HG03135 (cell line): ENCODE measurements at regions not wholly inside any gene's neighbourhood (a gene's known extent, or its start where the extent isn't known, plus 50 kb on each side); places are given as distances from the start of the nearest gene placed in this dataset.

Experiments
- ATAC-seq: cut with Tn5 transposase; IDR thresholded peaks from one replicate; pipeline ENCODE4 v1.9.1; 2021; ENCODE audit warnings: mild to moderate bottlenecking, moderate library complexity; ENCODE audit not compliant: unreplicated experiment

DNA sequence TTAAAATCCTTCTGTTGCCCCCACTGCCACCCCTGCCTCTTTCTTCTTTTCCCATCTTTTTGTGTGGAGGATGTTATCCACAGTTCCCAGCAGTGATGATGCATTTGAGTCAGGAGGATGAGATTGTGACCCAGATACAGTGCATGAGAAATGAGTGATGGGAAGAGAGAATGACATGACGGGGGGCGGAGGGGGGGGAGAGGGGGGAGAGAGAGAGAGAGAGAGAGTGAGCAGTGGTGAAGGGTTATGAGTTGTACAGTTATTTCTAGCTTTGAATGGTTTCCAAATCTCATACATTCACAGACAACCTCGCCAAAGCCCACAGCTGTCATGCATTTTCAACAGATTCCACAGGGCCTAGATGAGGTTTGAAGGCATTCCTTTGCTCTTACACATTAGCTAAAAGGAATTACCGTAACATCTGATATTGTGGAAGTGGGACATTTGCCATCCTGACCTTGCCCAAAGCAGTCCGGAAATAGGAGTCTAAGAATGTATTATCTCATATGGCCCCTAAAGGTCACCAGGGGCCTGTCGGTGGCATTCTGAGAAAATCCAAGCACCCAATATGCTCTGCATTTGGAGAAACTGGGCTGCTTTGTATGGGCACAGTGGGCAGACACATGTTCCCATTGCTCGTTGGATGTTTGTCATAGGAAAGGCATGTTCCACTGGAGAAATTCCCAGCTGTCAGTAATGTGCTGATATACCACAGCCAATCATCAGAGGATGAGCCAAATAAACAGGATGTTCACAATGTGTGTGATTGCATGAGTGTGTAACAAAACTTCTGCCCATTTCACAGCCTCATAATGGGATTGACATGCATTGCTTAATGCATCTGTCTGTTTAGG, 435.8 kb downstream of the SPRY1 start:
- ATAC-seq, result no peak

DNA sequence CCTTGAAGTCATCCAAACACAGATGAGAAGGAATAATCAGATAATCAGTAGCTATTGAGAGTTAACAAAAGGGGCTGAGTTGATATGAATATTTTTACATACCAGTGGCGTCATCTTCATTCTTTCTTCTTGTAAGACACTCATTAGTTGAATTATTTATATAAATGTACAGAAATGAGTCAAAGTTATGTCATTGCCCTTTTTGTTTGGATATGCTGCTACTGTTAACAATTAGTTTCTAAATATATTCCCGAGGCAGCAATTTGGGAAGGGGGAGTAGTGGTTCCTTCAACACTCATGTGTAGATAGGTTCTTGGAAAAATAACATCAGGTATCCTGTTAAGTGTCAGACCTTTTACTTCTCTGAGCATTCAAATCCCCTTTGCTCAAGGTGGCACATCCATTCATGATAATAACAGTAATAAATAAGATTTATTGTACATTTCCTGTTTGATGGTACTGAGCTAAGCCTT, 436.6 kb downstream of the SPRY1 start:
- no peak for ATAC-seq

DNA sequence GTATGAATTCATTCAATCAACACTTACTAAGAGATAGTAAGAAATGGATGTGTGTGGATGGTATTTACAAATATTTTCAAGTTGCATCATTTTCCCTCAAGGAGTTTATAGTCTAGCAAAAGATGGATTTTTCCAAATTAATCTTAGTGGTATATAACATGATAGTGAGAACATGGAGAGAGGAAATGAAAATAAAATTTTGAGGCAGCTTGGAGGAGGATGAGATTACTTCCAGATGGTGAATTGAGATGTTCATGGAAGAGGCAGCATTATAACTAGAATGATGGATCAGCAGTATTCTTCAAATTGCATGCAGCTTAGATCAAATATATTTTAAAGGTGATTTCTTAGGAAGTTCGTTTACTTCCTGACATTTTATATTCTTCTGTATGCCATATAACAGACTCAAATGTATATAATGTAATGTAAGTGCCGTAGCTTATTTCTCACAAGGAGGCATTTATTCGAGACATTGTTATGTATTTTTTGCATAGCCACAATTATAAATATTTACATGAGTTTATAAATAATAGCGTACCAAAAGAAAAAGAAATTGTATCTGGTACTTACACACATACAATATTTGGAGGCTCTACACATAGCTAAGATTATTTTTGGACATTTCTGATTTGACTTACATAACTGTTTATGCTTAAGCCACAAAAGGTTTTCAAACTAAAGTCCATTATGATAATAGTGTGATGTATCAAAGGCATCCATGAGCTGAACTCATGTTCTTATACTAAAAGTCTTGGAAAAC, 439.4 kb downstream of the SPRY1 start:
- ATAC-seq, result no peak

DNA sequence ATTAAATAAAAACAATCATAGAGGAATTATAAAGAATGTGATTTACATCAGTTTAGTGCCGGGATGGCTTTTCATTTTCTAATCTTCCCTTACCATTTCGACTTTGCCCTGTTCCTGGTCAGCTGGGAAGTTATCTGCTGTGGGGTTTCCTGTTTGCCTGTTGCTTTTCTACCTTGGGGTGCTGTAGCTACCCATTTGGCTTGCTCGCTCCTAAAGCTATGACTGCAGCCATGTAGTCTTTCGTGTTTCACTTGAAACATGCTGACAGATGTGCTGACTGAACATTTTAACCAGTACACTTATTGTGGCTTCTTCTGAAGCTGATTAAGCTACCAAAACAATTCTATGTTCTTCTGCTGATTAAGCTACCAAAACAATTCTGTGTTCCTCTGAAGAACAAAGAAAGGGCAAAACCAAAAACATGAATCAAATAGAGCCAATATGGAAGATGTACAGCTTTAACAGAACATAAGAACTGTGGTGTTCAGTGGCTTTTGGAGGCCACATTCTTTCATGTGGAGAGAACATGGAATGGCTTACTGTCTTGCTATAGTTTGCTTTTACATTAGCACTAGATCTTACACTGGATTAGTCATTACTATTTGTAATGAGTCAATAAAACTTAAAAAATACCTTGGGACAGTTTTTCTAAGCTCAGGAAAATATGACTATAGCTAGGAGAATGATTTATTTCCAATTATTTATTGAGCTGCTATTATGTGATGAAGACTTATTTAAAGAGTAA, 440.4 kb downstream of the SPRY1 start:
- ATAC-seq, result no peak

DNA sequence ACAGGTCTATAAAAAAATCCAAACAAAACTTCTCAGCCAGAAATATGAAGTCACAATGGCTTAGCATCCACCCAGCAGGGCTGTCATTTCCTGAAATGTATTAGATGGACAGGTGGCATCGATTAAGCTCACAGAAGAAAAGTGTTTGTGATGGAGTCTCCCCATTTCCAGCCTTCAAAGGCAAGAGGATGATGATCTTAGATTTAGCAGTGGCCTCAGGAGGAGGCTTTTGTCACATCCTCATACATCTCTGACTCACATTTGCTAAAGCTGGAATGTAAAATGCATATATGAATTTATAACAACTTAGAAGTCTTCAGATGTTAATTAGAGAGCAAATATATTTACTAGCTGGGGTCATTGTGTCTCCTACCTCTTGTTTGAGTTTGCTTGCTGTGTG, 441.9 kb downstream of the SPRY1 start:
- no peak for ATAC-seq

DNA sequence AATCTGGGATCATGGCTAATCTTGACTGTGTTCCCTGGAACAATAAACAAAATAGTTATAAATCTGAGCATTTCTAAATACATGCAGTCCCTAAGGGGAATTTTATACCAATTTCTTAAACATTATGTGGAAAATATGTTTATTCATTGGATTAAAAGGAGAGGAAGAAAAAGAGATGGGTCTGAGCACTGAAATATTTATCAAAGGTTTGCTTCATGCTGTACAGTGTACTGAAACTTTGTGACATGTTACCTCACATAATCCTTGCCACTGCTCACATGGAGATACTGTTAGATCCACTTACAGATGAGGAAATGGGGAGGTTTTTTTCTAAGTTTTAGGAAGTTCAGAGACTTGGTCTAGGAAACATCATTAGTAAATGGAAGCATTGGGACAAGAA, 443.6 kb downstream of the SPRY1 start:
- ATAC-seq, result no peak

DNA sequence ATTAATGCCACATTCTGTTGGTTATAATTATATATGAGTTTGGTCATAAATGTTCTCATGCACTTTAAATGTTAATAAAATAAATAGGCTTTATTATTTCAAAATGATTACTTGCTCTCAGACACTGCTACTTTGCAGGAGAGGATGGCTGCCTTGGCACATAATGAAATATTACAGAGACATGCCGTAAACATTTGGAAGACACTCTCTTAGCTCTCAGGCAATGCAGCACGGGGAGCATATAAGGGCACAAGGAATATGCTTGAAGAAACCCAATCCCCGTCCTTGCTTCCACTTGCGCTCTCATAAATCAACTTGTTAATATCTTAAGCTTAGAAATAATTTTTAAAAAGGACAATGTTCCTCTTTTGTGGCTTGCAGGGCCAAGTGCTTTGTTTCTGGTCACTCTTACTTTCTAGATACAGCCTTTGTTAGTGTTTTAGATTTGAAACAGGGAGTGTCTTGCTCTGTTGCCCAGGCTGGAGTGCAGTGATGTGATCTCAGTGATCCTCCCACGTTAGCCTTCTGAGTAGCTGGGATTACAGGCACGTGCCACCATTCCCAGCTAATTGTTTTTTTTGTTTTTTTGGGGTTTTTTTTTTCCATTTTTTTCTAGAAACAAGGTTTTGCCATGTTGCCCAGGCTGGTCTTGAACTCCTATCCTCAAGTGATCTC, 445.0 kb downstream of the SPRY1 start:
- ATAC-seq, result no peak

DNA sequence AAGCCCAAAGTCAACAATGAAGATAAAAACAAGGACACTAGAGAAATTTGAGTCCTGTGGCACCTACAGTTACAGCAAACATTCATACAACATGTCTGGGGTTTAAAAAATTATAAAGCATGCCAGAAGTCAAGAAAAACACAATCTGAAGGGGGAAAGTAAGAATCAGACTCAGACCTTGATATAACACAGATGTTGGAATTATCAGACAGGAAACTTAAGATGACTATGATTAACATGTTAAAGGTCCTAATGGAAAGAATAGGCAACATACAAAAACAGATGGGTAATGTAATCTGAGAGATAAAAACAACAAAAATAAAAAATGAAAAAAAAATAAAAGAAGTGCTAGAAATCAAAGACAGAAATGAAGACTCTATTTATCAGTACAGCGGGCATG, 446.5 kb downstream of the SPRY1 start:
- ATAC-seq, result no peak

DNA sequence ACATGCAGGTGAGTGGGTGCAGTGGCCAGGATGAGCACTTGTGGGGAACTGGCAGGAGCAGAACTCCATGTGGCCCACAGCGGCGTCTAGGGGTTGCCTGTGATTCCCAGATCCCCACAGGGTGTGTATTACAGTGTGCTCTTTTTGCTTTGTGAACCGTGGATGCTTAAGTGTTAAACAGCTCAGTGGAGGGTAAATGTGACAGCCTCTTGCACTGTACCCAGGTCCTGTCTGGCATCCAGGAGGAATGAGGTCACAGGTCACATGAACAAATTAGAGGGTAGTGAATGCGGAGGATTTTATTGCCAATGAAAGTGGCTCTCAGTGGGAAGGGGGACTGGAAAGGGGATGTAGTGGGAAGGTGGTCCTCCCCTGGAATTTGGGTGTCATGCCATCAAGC, 447.8 kb downstream of the SPRY1 start:
- ATAC-seq, result no peak

DNA sequence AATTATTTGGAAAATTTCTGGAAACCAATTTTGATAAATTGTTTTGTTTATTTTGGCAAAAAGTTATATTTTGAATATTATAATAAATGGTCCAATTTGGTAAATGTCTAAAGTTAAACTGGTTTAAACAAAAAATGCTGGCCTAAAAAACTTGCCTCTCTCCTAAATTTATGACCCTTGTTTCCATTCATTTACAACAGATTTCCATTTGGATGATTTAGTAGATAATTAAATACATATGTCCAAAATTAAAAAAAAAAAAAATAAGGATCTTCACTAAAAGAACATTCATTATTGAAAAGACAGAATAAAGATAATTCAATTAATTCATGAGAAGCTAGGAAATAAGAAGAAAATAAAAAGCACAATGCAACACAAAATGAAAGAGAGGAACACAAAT, 449.5 kb downstream of the SPRY1 start:
- no peak for ATAC-seq

DNA sequence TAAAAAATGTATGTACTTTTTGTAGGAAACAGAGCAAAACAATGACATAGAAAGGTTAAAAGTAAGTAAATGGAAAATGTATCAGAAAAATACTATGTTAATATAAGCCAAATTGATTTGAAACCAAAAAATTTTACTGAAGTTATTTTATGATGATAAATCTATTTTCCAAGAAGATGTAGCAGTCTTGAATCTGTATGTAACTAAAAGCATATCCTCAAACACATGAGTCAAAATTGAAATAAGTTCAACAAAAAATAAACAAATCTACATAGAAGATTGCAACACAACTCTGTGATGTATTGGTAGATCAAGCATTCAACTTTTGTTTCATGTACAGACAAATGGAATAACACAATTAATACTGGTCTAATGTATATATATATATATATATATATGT, 450.0 kb downstream of the SPRY1 start:
- no peak for ATAC-seq

DNA sequence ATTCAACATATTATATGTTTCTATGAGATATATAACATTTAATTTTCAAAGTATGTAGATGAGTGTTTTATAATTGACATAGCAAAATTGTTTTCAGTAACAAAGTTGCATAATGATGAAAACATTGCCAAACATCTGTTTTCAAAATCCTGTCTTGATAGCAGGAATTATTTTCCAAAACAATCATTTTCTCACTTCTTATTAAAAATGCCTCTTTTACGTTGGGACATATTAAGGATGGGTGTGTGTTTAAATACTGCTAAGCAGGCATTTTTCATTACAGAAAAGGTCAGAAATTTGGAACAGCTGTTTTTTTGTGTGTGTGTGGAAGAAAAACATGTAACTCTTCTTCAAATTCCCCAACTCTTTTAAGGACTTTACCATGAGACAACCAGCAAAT, 452.0 kb downstream of the SPRY1 start:
- ATAC-seq, result no peak

DNA sequence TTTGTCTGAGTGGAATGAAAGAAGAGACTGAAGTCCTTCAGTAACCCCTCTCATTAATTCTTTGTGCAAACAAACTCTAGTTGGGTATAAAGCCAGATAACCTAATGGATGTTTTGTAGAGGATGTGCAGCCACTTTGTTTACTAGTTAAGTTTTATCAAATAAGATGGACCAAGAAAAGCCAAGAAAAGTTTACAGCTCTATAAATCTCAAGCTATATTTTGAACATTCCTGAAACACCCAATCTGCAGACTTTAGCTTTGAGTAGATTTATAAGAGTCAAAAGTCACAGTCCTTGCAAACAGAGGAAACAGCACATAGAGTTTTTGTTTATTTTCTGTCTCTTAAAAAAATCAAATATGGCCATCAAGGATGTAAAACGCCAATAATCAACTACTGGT, 452.9 kb downstream of the SPRY1 start:
- no peak for ATAC-seq

DNA sequence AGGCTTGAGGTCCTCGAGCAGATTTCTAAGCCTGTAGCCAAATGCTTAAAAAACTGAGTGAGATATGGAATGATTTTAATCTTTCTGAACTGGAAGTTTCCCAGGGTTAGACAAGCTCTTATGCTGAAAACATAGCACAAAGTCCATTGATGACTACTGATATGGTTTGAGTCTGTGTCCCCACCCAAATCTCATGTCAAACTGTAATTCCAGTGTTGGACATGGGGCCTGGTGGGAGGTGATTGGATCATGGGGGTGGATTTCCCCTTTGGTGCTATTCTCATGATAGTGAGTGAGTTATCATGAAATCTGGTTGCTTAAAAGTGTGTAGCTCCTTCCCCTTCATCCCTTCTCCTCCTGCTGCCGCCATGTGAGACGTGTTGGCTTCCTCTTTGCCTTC, 454.9 kb downstream of the SPRY1 start:
- ATAC-seq, result no peak

DNA sequence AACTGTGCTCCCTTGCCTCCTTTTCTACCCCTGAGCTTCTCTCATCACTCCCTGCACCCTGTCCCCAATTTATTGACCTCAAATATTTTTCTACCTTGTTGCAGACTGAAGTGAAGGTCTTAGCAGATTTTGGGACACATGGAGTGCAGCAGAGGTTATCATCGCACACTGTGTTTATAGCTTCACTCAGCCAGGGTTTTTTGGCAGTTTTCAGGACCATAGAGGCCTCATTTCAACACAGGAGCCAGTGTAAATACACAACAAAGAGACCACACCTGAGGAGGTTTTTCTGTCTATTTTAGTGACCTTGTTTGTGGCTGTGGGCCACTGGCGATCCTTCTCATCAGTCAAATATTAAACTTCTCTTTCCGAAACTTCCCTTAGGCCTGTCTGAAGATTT, 457.1 kb downstream of the SPRY1 start:
- ATAC-seq, result no peak

DNA sequence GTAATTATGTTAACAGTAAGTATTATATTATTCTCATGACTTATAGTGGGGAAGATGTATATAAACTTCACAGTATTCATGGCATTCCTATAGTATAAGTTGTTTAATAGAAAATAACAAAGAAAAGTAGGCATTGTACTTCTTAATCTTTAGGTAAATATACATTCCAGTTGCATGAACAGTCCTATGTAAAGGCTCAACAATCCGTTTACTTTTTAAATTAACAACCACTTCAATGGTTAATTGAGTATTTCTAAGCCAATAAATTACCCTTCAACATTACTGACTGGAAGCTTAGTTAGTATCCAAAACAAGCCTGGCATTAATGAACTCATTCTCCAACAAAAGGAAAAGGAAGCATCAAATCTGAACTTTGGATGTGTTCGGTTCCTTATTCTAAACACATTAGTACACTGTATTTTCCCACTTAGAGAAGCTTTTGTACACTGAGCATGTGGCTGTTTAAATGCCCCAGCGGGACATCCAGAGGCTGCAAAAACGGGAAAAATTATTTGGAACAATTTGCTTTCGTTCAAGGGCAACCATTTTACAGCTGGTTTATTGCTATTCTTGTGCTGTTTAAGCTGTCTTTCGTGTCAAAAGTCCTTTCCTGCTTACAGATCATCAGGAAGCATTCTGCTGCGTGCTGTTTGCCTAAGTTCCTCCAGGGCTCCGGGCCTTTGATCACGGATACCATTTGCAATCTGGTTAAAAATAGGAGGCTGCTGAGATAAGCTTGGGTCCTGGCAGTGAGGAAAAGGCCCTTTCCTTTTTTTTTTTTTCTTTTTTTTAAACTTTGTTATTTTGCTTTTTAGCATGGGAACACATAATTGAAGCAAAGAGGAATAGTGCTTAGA, 460.3 kb downstream of the SPRY1 start:
- no peak for ATAC-seq

DNA sequence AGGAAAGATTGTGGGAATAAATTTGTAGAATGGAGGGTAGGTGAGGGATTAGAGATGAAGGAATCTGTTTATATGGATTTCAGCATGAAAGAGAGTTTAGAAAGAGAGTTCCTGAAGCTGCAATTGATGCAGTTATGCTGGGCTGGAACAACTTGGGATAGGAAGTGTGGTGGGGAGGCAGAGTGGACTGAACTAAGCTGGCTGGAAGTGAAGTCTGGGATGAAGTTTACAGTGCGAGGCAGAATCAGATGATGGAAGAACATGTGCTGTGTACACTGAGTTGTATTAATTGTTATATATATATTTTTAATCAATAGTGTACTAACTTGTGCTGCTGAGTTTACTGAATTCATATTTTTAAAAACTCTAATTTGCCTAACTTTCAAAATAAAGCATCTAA, 461.9 kb downstream of the SPRY1 start:
- no peak for ATAC-seq

DNA sequence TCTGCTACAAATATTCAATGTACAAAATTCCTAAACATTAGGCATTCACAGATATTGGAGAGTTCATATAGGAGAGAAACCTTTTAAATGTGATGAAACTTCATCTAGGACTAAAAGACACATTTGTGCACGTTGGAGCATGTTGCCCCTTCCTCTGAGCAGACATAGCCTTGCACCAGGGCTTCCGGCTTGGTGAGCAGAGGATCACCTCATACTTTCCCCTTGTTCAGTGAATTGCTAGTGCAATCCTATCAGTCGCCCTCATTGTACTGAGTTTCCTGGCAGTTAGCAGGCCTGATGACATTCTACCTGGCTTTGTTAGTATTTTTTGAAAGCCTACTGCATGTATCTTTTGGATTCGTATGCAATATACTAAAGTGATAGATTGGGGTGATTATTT, 466.2 kb downstream of the SPRY1 start:
- ATAC-seq, result no peak

DNA sequence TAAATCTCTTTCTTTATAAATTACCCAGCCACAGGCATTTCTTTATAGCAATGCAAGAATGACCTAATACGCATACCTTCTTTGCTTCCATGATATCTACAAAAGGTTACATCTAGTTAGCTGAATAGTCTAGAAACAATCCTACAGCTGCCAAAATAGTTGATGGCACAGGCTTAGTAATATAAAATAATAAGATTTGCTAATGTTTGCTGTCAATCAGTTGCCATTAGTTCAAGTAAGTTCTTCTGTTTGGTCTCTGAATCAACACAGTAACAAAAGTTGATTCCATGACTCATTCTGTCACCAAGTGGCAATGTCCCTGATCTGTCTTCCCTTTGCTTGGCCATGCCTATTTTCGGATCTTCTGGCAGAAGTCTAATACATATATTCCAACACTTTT, 470.2 kb downstream of the SPRY1 start:
- no peak for ATAC-seq

DNA sequence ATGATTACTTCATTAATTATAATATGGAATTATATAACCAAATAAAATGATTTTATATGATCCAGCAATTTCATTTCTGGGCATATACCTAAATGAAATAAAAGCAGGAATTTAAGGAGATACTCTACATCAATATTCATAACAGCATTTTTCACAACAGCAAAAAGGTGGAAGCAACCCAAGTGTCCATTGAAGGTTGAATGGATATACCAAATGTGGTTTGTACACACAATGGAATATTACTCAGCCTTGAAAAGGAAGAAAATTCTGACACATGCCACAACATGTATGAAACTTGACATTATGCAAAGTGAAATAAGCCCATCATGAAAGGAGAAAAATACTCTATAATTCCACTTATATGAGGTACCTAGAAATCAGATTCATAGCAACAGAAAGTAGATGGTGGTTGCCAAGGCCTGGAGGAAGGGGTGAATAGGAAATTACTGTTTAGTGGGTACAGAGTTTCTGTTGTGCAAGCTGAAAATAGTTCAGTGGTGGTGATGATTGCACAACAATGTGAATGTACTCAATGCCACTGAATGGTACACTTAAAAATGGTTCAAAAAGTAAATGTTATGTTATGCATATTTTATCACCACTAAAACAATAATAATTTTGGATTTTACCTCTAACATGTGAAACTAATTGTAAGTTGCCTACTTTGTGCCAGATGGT, 471.5 kb downstream of the SPRY1 start:
- no peak for ATAC-seq
